Osteocyte (in vitro differentiated cells): ENCODE measurements at regions not wholly inside any gene's neighbourhood (a gene's known extent, or its start where the extent isn't known, plus 50 kb on each side); places are given as distances from the start of the nearest gene placed in this dataset.

Experiments
- DNase-seq: peaks from one replicate; pipeline ENCODE4 v3.0.0; 2021; ENCODE audit warnings: mixed read lengths; ENCODE audit not compliant: unreplicated experiment; ENCODE audit errors: extremely low spot score
- H3K27ac Mint-ChIP-seq: one replicate; pipeline ENCODE4 v1.8.0; 2021; ENCODE audit warnings: mild to moderate bottlenecking, mixed read lengths; ENCODE audit not compliant: unreplicated experiment
- H3K27me3 Mint-ChIP-seq: one replicate; pipeline ENCODE4 v1.8.0; 2021; ENCODE audit warnings: mixed read lengths; ENCODE audit not compliant: unreplicated experiment
- H3K36me3 Mint-ChIP-seq: one replicate; pipeline ENCODE4 v1.8.0; 2021; ENCODE audit warnings: mixed read lengths; ENCODE audit not compliant: unreplicated experiment
- H3K4me1 Mint-ChIP-seq: one replicate; pipeline ENCODE4 v1.8.0; 2021; ENCODE audit warnings: mixed read lengths; ENCODE audit not compliant: unreplicated experiment
- H3K4me3 Mint-ChIP-seq: one replicate; pipeline ENCODE4 v1.8.0; 2021; ENCODE audit warnings: mild to moderate bottlenecking, moderate library complexity, mixed read lengths; ENCODE audit not compliant: unreplicated experiment
- H3K9me3 Mint-ChIP-seq: one replicate; pipeline ENCODE4 v1.8.0; 2021; ENCODE audit warnings: mixed read lengths; ENCODE audit not compliant: unreplicated experiment
- TF ChIP-seq, protein P1 (sequence below): fragments of 200-600 bp; sonication (generic); IDR thresholded peaks from 2 replicates; pipeline ENCODE4 v1.5.0; 2021; ENCODE audit warnings: antibody characterized with exemption, mild to moderate bottlenecking, moderate library complexity

DNA sequence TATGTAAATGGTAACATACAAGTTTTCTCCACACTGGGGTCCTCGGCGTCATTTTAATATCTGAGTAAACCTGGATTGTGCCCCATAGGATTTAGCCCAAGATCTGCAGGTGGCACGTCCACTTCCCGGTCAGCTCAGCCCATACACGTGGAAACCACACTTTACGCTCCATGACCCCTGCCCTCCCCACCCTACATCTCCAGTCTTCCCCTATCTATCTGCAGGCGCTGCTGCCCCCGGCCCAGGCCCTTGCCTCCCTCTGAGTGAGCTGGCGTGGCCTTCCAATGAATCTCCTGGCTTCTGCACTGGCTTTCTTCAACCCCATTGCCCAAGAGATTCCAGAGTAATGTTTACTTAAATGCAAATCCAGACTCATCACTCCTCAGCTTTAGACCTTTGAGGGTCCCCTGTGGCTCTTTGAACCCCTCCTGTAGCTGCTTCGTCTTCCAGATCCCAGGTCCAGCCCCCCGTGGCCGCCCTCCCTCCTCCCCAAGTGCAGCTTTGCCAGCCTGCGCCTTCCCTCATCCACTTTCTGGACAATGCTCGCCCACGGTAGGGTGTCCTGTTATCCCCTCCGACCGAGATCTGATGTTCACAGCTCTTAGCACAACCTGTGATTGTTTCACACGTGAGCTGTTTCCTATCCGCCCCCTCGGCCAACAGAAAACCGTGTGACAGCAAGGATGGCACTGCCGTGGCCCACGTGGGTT lies 421.4 kb upstream of the SALL3 start:
- Mint-ChIP-seq H3K27me3 (no peaks in the 10 kb centered on the region), H3K36me3 (no peaks in the 10 kb centered on the region), H3K4me1 (no peaks in the 10 kb centered on the region), H3K4me3 (no peak overlapping the region), H3K9me3 (peaks cover 41% of the 10 kb centered on the region), H3K27ac (no peak overlapping the region)
- no peak for DNase-seq
- TF ChIP-seq, protein P1, sequence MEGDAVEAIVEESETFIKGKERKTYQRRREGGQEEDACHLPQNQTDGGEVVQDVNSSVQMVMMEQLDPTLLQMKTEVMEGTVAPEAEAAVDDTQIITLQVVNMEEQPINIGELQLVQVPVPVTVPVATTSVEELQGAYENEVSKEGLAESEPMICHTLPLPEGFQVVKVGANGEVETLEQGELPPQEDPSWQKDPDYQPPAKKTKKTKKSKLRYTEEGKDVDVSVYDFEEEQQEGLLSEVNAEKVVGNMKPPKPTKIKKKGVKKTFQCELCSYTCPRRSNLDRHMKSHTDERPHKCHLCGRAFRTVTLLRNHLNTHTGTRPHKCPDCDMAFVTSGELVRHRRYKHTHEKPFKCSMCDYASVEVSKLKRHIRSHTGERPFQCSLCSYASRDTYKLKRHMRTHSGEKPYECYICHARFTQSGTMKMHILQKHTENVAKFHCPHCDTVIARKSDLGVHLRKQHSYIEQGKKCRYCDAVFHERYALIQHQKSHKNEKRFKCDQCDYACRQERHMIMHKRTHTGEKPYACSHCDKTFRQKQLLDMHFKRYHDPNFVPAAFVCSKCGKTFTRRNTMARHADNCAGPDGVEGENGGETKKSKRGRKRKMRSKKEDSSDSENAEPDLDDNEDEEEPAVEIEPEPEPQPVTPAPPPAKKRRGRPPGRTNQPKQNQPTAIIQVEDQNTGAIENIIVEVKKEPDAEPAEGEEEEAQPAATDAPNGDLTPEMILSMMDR, result no peak

DNA sequence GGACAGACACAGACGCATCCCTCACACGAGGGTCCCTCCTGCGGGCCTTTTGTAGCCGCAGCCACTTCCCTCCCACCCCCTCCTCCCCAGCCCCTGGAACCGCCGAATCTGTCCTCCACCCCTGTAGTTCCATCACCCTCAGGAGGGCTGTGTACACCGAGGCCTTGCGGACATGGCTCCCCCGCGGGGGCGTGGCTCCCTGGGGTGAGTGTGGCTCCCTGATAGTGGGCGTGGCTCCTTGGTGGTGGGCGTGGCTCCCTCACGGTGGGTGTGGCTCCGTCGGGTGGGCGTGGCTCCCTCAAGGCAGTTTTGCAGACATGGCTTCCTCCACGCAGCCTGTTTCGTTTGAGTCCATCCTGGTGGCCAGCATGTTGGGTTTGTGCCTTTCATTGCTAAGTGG lies 420.7 kb upstream of the SALL3 start:
- H3K4me3 Mint-ChIP-seq, result no peak overlapping the region

DNA sequence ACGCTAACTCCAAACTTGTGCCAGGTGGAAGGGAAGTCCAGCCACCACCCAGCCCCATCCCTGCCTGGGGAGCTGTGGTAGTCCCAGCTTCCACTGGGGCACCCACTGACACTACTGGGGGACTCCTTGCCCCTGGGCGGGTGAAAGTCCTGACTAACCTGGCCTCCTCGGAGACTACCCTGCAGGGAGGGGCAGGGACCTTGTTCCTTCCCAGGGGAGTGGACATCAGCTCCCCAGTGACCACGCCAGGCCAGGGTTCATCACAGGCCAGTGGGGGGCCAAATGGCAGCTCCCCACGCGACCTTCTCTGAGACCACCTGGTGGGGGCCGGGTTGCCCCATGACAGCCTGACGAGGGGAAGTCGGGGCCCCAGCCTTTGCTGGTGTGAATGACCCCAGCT lies 420.0 kb upstream of the SALL3 start:
- TF ChIP-seq, protein P1, result no peak
- peaks cover 31% of the 10 kb centered on the region for H3K9me3 Mint-ChIP-seq
- no peaks in the 10 kb centered on the region for H3K36me3 Mint-ChIP-seq
- no peak overlapping the region for H3K4me3 Mint-ChIP-seq
- DNase-seq, result no peak
- H3K27me3 Mint-ChIP-seq, result no peaks in the 10 kb centered on the region
- no peak overlapping the region for H3K27ac Mint-ChIP-seq
- no peaks in the 10 kb centered on the region for H3K4me1 Mint-ChIP-seq

More for the DNA sequence above, 420.7 kb upstream of the SALL3 start:
- Mint-ChIP-seq H3K4me1 (no peaks in the 10 kb centered on the region), H3K9me3 (peaks cover 36% of the 10 kb centered on the region), H3K27me3 (no peaks in the 10 kb centered on the region), H3K27ac (no peak overlapping the region), H3K36me3 (no peaks in the 10 kb centered on the region)
- DNase-seq, result no peak
- TF ChIP-seq, protein P1, result no peak

DNA sequence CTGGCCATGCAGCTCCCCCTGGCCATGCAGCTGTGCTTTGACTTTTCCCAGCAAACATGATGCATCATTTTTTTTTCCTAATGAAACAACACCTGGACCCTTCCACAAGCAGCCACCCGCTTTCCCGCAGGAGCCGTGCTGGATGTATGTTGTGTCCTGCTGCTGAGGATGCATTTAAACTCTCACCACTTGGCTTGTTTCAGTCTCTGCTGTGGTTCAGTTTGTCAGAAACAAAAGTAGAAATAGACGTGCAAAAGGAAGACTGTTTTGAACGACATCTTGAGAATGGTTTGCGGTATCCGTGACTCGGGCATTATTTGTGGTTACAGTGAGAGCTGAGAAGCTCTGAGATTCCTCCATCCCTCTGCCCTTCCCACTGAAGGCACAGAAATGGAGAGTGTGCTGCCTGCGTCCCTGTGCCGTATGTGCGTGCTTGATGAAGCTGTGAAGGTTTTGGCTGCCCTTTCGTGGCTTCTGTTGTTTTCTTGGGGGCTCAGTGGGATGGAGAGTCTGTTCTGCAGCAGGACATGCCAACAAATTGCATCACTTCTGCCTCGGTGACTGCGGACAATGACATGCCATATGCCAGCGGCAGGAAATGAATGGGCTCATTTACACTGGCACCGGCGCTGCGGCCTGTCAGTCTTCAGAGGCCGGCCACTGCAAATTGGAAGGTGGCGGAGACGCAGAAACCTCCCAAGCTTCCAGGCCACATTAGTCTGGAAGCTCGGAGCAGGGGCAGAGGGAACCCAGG lies 417.7 kb upstream of the SALL3 start:
- no peak for DNase-seq
- no peaks in the 10 kb centered on the region for H3K4me1 Mint-ChIP-seq
- no peaks in the 10 kb centered on the region for H3K27me3 Mint-ChIP-seq
- peaks cover 26% of the 10 kb centered on the region for H3K9me3 Mint-ChIP-seq
- no peak overlapping the region for H3K27ac Mint-ChIP-seq
- TF ChIP-seq, protein P1, result no peak
- no peak overlapping the region for H3K4me3 Mint-ChIP-seq
- no peaks in the 10 kb centered on the region for H3K36me3 Mint-ChIP-seq

DNA sequence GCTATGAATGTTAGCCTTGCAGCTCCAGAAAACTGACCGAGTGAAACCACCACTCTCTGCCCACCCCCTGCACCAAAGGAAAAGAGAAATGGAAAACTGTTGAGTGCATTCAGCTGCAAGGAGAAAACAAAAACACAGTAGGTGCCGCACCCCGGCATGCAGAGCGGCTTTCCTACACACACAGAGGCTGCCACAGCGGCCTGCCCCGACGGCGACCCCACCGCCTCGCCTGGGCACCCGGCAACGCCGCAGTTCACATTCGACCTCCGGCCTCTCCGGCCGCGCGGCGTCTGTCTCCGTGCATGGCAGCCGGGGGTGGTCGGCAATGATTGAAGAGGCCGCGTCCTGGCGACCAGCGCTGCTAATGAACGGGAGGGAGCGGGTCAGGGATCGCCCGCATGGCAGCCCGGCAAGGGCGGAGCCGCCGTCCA lies 417.1 kb upstream of the SALL3 start:
- Mint-ChIP-seq H3K27ac (no peak overlapping the region), H3K27me3 (no peaks in the 10 kb centered on the region), H3K4me3 (no peak overlapping the region), H3K4me1 (no peaks in the 10 kb centered on the region), H3K9me3 (peaks cover 32% of the 10 kb centered on the region), H3K36me3 (no peaks in the 10 kb centered on the region)
- no peak for DNase-seq
- TF ChIP-seq, protein P1, result no peak
